Upper lobe of right lung (tissue), 1 donor: ENCODE measurements at regions not wholly inside any gene's neighbourhood (a gene's known extent, or its start where the extent isn't known, plus 50 kb on each side); places are given as distances from the start of the nearest gene placed in this dataset.
A peak's percentile ranks its signal among the peaks of the same experiment; 100 is the strongest.
"Not testable (repeated sequence)": the region's sequence is repeated elsewhere in the genome, so short reads cannot be mapped to it uniquely, and the experiment has no call there.

Experiments
- ATAC-seq: fragments of 200-7000 bp; cut with Tn5 transposase; one replicate; pipeline ENCODE4 v1.9.1; 2020; ENCODE audit warnings: mild to moderate bottlenecking, moderate library complexity
- DNase-seq: peaks from one replicate; pipeline ENCODE4 v3.0.0-alpha.2; 2020
- H3K27ac ChIP-seq: fragments of 200-600 bp; one replicate; pipeline ENCODE4 v1.8.0; 2022
- H3K27me3 ChIP-seq: fragments of 200-600 bp; one replicate; pipeline ENCODE4 v1.8.0; 2022; ENCODE audit warnings: mild to moderate bottlenecking
- H3K36me3 ChIP-seq: fragments of 200-600 bp; one replicate; pipeline ENCODE4 v1.8.0; 2022
- H3K4me1 ChIP-seq: fragments of 200-600 bp; one replicate; pipeline ENCODE4 v1.8.0; 2022
- H3K4me3 ChIP-seq: fragments of 200-600 bp; one replicate; pipeline ENCODE4 v1.8.0; 2022; ENCODE audit warnings: mild to moderate bottlenecking
- H3K9me3 ChIP-seq: fragments of 200-600 bp; one replicate; pipeline ENCODE4 v1.8.0; 2022
- CTCF ChIP-seq: fragments of 200-600 bp; IDR thresholded peaks from one replicate; pipeline ENCODE4 v1.8.0; 2022; ENCODE audit warnings: antibody characterized with exemption
- intact Hi-C: fragments of 100-400 bp; cut with DNase I; formaldehyde crosslinking; loops from one replicate; pipeline ENCODE4 v1.11.0; 2022
- donor health status: DM: no; HTN: yes; CAD: no; lungs with severe emphysema.

GRCh38 chr21:28393279-28393678 is 599.4 kb downstream of the LTN1 start:
- no peaks in the 10 kb centered on the region for H3K36me3 ChIP-seq
- no peak overlapping the region for H3K4me3 ChIP-seq
- H3K27ac ChIP-seq: no peak overlapping the region
- ATAC-seq (peak; percentile 80), DNase-seq (no peak)
- H3K9me3 ChIP-seq: no peaks in the 10 kb centered on the region
- H3K4me1 ChIP-seq: no peaks in the 10 kb centered on the region
- no peaks in the 10 kb centered on the region for H3K27me3 ChIP-seq
- intact Hi-C loops: no loop called here
- TF ChIP-seq CTCF: no peak

GRCh38 chr21:28391938-28392849 is 600.5 kb downstream of the LTN1 start:
- no peak for TF ChIP-seq CTCF
- no peak for ATAC-seq
- Histone ChIP-seq H3K36me3 (no peaks in the 10 kb centered on the region), H3K9me3 (no peaks in the 10 kb centered on the region), H3K4me1 (no peaks in the 10 kb centered on the region), H3K27ac (no peak overlapping the region), H3K27me3 (no peaks in the 10 kb centered on the region), H3K4me3 (no peak overlapping the region)
- DNase-seq: no peak
- intact Hi-C loops: no loop called here

- Histone ChIP-seq H3K36me3 (no peaks in the 10 kb centered on the region), H3K9me3 (no peaks in the 10 kb centered on the region), H3K27me3 (no peaks in the 10 kb centered on the region), H3K4me1 (no peaks in the 10 kb centered on the region), H3K4me3 (no peak overlapping the region), H3K27ac (no peak overlapping the region)
- DNase-seq: no peak
- no peak for TF ChIP-seq CTCF
- ATAC-seq: no peak
- intact Hi-C loops: no loop called here
These were observed 605.5 kb downstream of the LTN1 start for GRCh38 chr21:28387220-28387619.

DNA sequence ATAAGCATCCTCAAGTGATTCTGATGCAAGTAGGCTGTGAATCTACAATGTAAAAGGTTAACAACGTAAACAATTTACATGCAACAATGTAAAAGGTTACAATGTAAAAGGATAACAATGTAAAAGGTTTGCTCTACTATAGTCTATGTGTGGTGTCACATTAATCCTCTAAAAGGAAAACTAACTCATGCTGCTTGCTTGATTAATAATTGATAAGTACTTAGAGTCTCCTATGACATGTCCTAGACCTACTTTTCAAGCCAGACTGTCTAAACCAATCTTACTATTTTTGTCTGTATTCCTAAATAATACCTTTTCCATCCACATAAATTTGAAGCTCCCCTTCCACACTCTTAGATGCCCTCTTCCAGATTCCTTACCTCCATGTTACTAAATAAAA is 606.8 kb downstream of the LTN1 start:
- Histone ChIP-seq H3K4me3 (no peak overlapping the region), H3K27me3 (no peaks in the 10 kb centered on the region), H3K27ac (no peak overlapping the region), H3K9me3 (no peaks in the 10 kb centered on the region), H3K4me1 (no peaks in the 10 kb centered on the region), H3K36me3 (no peaks in the 10 kb centered on the region)
- intact Hi-C loops: no loop called here
- TF ChIP-seq CTCF: no peak
- no peak for DNase-seq
- no peak for ATAC-seq

- H3K27ac ChIP-seq, H3K27me3 ChIP-seq, ATAC-seq, H3K36me3 ChIP-seq, H3K9me3 ChIP-seq, H3K4me1 ChIP-seq, H3K4me3 ChIP-seq, DNase-seq, intact Hi-C loops: not testable (repeated sequence)
These were observed 611.5 kb downstream of the LTN1 start for GRCh38 chr21:28381000-28381745.

DNA sequence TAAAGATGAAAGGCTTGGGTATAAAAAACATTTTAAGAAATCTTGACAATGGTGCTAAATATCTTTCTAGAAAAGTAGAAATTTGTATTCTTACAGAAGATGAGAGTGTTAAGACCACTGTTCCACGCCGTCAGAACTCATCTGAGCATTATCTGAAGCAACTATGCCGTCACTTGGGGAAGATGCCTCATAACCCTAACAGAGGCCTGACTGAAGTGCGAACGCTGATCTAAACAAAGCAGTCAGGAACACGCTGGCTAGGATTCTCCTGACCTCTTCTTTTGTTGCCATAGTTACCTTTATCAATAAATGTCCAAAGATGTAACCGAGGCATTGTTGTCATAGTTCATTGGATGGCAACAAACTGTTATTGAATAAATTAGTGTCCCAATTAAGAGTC is 612.4 kb downstream of the LTN1 start:
- ATAC-seq: no peak

More for the DNA sequence above, 612.4 kb downstream of the LTN1 start:
- H3K9me3 ChIP-seq: no peaks in the 10 kb centered on the region
- no peak overlapping the region for H3K4me3 ChIP-seq
- H3K4me1 ChIP-seq: no peaks in the 10 kb centered on the region
- no peak overlapping the region for H3K27ac ChIP-seq
- TF ChIP-seq CTCF: no peak
- intact Hi-C loops: no loop called here
- no peaks in the 10 kb centered on the region for H3K36me3 ChIP-seq
- H3K27me3 ChIP-seq: no peaks in the 10 kb centered on the region
- no peak for DNase-seq
